Neural cell (in vitro differentiated cells): ENCODE measurements at regions not wholly inside any gene's neighbourhood (a gene's known extent, or its start where the extent isn't known, plus 50 kb on each side); places are given as distances from the start of the nearest gene placed in this dataset.
"Not testable (repeated sequence)": the region's sequence is repeated elsewhere in the genome, so short reads cannot be mapped to it uniquely, and the experiment has no call there.

ENCODE experiments used
- H2AFZ ChIP-seq: fragments of 200-600, 300-800 bp; sonication (generic), shearing (Covaris generic); 2 replicates; pipeline ENCODE4 v1.6.0; 2014; ENCODE audit warnings: low read depth, mild to moderate bottlenecking, antibody characterized with exemption, low read length, moderate library complexity
- H3F3A ChIP-seq: fragments of 200-600 bp; shearing (Covaris generic); 2 replicates; pipeline ENCODE4 v1.6.1; 2016; ENCODE audit warnings: mild to moderate bottlenecking, moderate library complexity, mixed read lengths, antibody characterized with exemption, low read length; ENCODE audit not compliant: insufficient read depth, poor library complexity, severe bottlenecking
- H3K27ac ChIP-seq: fragments of 200-600, 300-800 bp; sonication (generic), shearing (Covaris generic); 2 replicates; pipeline ENCODE4 v1.5.1; 2014; ENCODE audit warnings: mild to moderate bottlenecking, low read length, moderate library complexity
- H3K27me3 ChIP-seq: fragments of 300-800, 200-600 bp; sonication (generic), shearing (Covaris generic); 2 replicates; pipeline ENCODE4 v1.6.0; 2014; ENCODE audit warnings: mild to moderate bottlenecking, low read depth, low read length, moderate library complexity; ENCODE audit not compliant: insufficient read depth
- H3K36me3 ChIP-seq: fragments of 300-800, 200-600 bp; sonication (generic), shearing (Covaris generic); 2 replicates; pipeline ENCODE4 v1.5.1; 2014; ENCODE audit warnings: mild to moderate bottlenecking, antibody characterized with exemption, low read length, moderate library complexity; ENCODE audit not compliant: insufficient read depth
- H3K4me2 ChIP-seq: fragments of 300-800, 200-600 bp; sonication (generic), shearing (Covaris generic); 2 replicates; pipeline ENCODE4 v1.6.0; 2014; ENCODE audit warnings: mild to moderate bottlenecking, low read length
- H3K4me3 ChIP-seq: fragments of 300-800, 200-600 bp; sonication (generic), shearing (Covaris generic); 2 replicates; pipeline ENCODE4 v1.5.1; 2014; ENCODE audit warnings: mild to moderate bottlenecking, low read length, moderate library complexity
- H3K79me2 ChIP-seq: fragments of 200-600 bp; shearing (Covaris generic); replicated peaks from 2 replicates; pipeline ENCODE4 v1.6.0; 2014; ENCODE audit warnings: mild to moderate bottlenecking, low read length, moderate library complexity; ENCODE audit not compliant: insufficient read depth
- H3K9ac ChIP-seq: fragments of 300-800, 200-600 bp; sonication (generic), shearing (Covaris generic); 2 replicates; pipeline ENCODE4 v1.6.1; 2016; ENCODE audit warnings: mild to moderate bottlenecking, low read length, mixed read lengths
- H3K9me2 ChIP-seq: fragments of 200-600 bp; shearing (Covaris generic); 2 replicates; pipeline ENCODE4 v1.6.1; 2016; ENCODE audit warnings: mild to moderate bottlenecking, low read length, mixed read lengths; ENCODE audit not compliant: insufficient read depth
- H3K9me3 ChIP-seq: fragments of 200-600, 300-800 bp; sonication (generic), shearing (Covaris generic); 2 replicates; pipeline ENCODE4 v1.6.1; 2016; ENCODE audit warnings: mild to moderate bottlenecking, mixed run types, low read length, moderate library complexity, mixed read lengths
- H4K20me1 ChIP-seq: fragments of 200-600 bp; shearing (Covaris generic); 2 replicates; pipeline ENCODE4 v1.6.1; 2016; ENCODE audit warnings: mild to moderate bottlenecking, mixed run types; ENCODE audit not compliant: insufficient read depth
- EP300 ChIP-seq: fragments of 450-650 bp; conservative IDR thresholded peaks from 2 replicates; pipeline ENCODE4 v1.6.1; 2014; ENCODE audit warnings: antibody characterized with exemption, mild to moderate bottlenecking, moderate library complexity; ENCODE audit not compliant: poor library complexity, severe bottlenecking
- EZH2 ChIP-seq: fragments of 200-600, 300-800 bp; shearing (Covaris generic), sonication (generic); IDR thresholded peaks from 2 replicates; pipeline ENCODE4 v1.6.1; 2014; ENCODE audit warnings: antibody characterized with exemption, low read length, borderline replicate concordance, mild to moderate bottlenecking; ENCODE audit not compliant: insufficient read depth, poor library complexity, severe bottlenecking
- MXI1 ChIP-seq: fragments of 450-650 bp; conservative IDR thresholded peaks from 2 replicates; pipeline ENCODE4 v1.6.1; 2014; ENCODE audit warnings: antibody characterized with exemption, mild to moderate bottlenecking; ENCODE audit not compliant: poor library complexity, severe bottlenecking
- POLR2AphosphoS5 ChIP-seq: IDR thresholded peaks from 2 replicates; pipeline ENCODE4 v1.6.1; 2012
- RAD21 ChIP-seq: fragments of 450-650 bp; conservative IDR thresholded peaks from 2 replicates; pipeline ENCODE4 v1.6.1; 2014; ENCODE audit warnings: antibody characterized with exemption, mild to moderate bottlenecking, moderate library complexity
- SMC3 ChIP-seq: fragments of 450-650 bp; conservative IDR thresholded peaks from 2 replicates; pipeline ENCODE4 v1.6.1; 2014; ENCODE audit warnings: antibody characterized with exemption, mild to moderate bottlenecking, moderate library complexity; ENCODE audit not compliant: poor library complexity
- TAF1 ChIP-seq: IDR thresholded peaks from 2 replicates; pipeline ENCODE4 v1.6.1; 2012; ENCODE audit warnings: low read depth
- TF ChIP-seq, protein P1 (sequence below): fragments of 450-650 bp; IDR thresholded peaks from 2 replicates; pipeline ENCODE4 v1.5.1; 2014; ENCODE audit warnings: antibody characterized with exemption, mild to moderate bottlenecking, moderate library complexity; ENCODE audit not compliant: poor library complexity, severe bottlenecking
- TF ChIP-seq, protein P2 (sequence below): IDR thresholded peaks from 2 replicates; pipeline ENCODE4 v1.6.1; 2012; ENCODE audit warnings: borderline replicate concordance

DNA sequence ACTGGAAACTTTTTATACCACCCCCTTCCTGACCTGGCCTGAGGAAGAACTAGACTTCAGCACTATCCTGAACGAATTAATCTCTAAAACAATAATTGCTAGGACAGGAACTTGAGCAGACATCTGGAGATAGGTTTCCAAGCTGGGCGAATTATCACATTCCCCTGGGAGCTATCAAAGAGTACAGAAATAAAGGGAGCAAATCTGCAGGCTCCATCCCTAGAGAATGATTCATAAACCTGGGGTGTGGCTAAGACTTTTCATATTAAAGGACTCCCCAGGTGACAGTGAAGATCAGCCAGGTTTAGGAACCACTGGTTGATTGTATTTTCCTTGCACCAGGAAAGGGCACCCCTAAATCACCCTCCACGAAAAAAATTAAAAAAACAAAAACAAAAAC lies 105.6 kb upstream of the NOL4 start:
- TF ChIP-seq, protein P1, sequence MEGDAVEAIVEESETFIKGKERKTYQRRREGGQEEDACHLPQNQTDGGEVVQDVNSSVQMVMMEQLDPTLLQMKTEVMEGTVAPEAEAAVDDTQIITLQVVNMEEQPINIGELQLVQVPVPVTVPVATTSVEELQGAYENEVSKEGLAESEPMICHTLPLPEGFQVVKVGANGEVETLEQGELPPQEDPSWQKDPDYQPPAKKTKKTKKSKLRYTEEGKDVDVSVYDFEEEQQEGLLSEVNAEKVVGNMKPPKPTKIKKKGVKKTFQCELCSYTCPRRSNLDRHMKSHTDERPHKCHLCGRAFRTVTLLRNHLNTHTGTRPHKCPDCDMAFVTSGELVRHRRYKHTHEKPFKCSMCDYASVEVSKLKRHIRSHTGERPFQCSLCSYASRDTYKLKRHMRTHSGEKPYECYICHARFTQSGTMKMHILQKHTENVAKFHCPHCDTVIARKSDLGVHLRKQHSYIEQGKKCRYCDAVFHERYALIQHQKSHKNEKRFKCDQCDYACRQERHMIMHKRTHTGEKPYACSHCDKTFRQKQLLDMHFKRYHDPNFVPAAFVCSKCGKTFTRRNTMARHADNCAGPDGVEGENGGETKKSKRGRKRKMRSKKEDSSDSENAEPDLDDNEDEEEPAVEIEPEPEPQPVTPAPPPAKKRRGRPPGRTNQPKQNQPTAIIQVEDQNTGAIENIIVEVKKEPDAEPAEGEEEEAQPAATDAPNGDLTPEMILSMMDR: no peak
- TF ChIP-seq TAF1 (no peak), MXI1 (no peak), EP300 (no peak), POLR2AphosphoS5 (no peak), RAD21 (no peak), EZH2 (no peak), SMC3 (no peak)
- TF ChIP-seq, protein P2, sequence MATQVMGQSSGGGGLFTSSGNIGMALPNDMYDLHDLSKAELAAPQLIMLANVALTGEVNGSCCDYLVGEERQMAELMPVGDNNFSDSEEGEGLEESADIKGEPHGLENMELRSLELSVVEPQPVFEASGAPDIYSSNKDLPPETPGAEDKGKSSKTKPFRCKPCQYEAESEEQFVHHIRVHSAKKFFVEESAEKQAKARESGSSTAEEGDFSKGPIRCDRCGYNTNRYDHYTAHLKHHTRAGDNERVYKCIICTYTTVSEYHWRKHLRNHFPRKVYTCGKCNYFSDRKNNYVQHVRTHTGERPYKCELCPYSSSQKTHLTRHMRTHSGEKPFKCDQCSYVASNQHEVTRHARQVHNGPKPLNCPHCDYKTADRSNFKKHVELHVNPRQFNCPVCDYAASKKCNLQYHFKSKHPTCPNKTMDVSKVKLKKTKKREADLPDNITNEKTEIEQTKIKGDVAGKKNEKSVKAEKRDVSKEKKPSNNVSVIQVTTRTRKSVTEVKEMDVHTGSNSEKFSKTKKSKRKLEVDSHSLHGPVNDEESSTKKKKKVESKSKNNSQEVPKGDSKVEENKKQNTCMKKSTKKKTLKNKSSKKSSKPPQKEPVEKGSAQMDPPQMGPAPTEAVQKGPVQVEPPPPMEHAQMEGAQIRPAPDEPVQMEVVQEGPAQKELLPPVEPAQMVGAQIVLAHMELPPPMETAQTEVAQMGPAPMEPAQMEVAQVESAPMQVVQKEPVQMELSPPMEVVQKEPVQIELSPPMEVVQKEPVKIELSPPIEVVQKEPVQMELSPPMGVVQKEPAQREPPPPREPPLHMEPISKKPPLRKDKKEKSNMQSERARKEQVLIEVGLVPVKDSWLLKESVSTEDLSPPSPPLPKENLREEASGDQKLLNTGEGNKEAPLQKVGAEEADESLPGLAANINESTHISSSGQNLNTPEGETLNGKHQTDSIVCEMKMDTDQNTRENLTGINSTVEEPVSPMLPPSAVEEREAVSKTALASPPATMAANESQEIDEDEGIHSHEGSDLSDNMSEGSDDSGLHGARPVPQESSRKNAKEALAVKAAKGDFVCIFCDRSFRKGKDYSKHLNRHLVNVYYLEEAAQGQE: no peak

DNA sequence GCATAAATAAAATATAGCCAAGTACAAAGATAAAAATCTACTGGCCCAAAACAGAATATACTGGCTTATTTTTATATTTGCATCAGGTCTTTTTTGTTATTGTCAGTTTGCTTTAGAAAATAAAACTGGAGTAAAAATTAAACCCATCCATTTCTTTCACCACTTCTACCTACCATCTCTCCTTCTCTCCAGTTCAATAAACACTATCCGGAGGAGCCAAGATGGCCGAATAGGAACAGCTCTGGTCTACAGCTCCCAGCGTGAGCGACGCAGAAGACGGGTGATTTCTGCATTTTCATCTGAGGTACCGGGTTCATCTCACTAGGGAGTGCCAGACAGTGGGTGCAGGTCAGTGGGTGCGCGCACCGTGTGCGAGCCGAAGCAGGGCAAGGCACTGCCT lies 106.2 kb upstream of the NOL4 start:
- H3K79me2 ChIP-seq, H3K27ac ChIP-seq, H3K4me2 ChIP-seq, H3K9me2 ChIP-seq, H3K9me3 ChIP-seq, H4K20me1 ChIP-seq, H3F3A ChIP-seq, H3K4me3 ChIP-seq, H3K9ac ChIP-seq, H3K36me3 ChIP-seq, H3K27me3 ChIP-seq, H2AFZ ChIP-seq: not testable (repeated sequence)

More for the DNA sequence above, 105.6 kb upstream of the NOL4 start:
- H3K27ac ChIP-seq: no peak overlapping the region
- H3K27me3 ChIP-seq: no peaks in the 10 kb centered on the region
- no peaks in the 10 kb centered on the region for H3K79me2 ChIP-seq
- no peak overlapping the region for H3K4me3 ChIP-seq
- no peaks in the 10 kb centered on the region for H3K36me3 ChIP-seq
- no peak overlapping the region for H3K4me2 ChIP-seq
- no peaks in the 10 kb centered on the region for H3K9me3 ChIP-seq
- no peaks in the 10 kb centered on the region for H3F3A ChIP-seq
- H3K9me2 ChIP-seq: no peaks in the 10 kb centered on the region
- no peaks in the 10 kb centered on the region for H4K20me1 ChIP-seq
- no peak overlapping the region for H2AFZ ChIP-seq
- no peak overlapping the region for H3K9ac ChIP-seq

DNA sequence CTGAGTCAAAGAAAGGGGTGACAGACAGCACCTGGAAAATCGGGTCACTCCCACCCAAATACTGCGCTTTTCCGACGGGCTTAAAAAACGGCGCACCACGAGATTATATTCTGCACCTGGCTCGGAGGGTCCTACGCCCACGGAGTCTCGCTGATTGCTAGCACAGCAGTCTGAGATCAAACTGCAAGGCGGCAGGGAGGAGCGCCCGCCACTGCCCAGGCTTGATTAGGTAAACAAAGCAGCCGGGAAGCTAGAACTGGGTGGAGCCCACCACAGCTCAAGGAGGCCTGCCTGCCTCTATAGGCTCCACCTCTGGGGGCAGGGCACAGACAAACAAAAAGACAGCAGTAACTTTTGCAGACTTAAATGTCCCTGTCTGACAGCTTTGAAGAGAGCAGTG lies 106.6 kb upstream of the NOL4 start:
- H3F3A ChIP-seq, H3K79me2 ChIP-seq, H3K27me3 ChIP-seq, H3K9me3 ChIP-seq, H3K9me2 ChIP-seq, H3K36me3 ChIP-seq, H3K4me2 ChIP-seq, H3K9ac ChIP-seq, H3K27ac ChIP-seq, H4K20me1 ChIP-seq, H3K4me3 ChIP-seq, H2AFZ ChIP-seq: not testable (repeated sequence)
